Omental fat pad (tissue), 3 donors: ENCODE measurements at regions not wholly inside any gene's neighbourhood (a gene's known extent, or its start where the extent isn't known, plus 50 kb on each side); places are given as distances from the start of the nearest gene placed in this dataset.

Experiments
- ATAC-seq: fragments of 150-250 bp; one replicate; pipeline ENCODE4 v1.9.1; 2016; ENCODE audit warnings: mild to moderate bottlenecking, moderate library complexity; ENCODE audit not compliant: low FRiP score
- DNase-seq: peaks from one replicate; pipeline ENCODE4 v3.0.0-alpha.2; 2019; ENCODE audit warnings: low spot score
- TF ChIP-seq, protein P1 (sequence below), 3 donors: fragments of 450-650 bp; IDR thresholded peaks; one replicate each; pipeline ENCODE4 v1.5.1; 2016 to 2017; ENCODE audit warnings: antibody characterized with exemption in 3 of 3, mild to moderate bottlenecking in 3 of 3, moderate library complexity in 2 of 3

DNA sequence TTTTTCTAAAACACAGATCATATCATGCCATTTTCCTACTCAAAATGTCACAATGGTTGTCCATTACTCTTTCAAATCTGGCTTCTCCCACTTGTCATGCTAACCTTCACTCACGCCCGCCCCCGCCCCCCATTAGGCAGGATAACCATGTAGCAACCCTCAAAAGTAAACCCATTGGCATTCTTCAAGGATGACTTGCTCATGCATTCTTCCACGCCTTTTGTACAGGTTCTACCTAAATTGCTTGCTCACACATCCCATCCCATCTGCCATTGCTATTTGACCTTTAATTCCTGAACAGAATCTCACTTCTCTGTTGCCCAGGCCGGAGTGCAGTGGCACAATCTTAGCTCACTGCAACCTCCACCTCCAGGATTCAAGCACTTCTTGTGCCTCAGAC lies 389.3 kb downstream of the MCTP2 start:
- DNase-seq, result no peak
- no peak for ATAC-seq
- TF ChIP-seq, protein P1, sequence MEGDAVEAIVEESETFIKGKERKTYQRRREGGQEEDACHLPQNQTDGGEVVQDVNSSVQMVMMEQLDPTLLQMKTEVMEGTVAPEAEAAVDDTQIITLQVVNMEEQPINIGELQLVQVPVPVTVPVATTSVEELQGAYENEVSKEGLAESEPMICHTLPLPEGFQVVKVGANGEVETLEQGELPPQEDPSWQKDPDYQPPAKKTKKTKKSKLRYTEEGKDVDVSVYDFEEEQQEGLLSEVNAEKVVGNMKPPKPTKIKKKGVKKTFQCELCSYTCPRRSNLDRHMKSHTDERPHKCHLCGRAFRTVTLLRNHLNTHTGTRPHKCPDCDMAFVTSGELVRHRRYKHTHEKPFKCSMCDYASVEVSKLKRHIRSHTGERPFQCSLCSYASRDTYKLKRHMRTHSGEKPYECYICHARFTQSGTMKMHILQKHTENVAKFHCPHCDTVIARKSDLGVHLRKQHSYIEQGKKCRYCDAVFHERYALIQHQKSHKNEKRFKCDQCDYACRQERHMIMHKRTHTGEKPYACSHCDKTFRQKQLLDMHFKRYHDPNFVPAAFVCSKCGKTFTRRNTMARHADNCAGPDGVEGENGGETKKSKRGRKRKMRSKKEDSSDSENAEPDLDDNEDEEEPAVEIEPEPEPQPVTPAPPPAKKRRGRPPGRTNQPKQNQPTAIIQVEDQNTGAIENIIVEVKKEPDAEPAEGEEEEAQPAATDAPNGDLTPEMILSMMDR (IDR thresholded peaks at IDR 0.05), result no peak

DNA sequence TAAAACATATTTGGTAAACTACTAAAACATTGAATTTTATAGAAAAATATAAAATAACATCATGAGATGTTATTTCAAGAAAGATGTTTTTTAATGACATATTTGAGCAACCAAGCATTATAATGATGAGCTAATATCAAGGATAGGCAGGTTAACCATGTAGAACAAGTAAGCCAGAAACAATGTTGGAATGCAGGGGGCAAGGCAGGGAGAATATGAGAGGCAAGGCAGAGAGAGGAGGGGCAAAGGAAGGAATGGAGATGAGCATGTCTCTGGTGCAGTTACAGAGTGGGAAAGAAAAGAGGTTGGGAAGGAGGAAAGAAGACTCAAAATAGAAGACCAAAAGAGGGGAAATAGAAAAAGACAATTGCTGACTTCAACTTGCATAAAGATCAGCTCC lies 390.4 kb downstream of the MCTP2 start:
- ATAC-seq (no peak), DNase-seq (no peak)
- TF ChIP-seq, protein P1 (IDR thresholded peaks at IDR 0.05), result no peak

DNA sequence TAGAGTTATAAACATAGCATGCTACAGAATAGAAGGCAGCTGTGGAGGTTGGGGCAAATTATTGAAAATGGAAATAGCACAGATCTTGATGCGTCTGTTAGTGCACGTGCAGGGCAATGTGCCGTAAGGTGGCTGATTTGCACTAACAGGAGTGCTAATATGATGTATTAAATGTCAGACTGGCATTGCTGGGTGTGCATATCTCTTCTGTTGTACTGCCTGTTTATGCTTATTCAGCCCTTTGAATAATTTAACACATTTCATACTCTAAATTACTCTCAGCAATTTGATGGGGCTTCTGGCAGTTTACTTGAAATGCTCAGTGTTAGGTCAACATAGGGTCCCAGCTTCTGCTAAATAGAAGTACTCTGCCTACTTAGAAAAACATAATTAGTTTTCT lies 395.6 kb downstream of the MCTP2 start:
- no peak for DNase-seq
- TF ChIP-seq, protein P1 (IDR thresholded peaks at IDR 0.05), result no peak
- no peak for ATAC-seq

DNA sequence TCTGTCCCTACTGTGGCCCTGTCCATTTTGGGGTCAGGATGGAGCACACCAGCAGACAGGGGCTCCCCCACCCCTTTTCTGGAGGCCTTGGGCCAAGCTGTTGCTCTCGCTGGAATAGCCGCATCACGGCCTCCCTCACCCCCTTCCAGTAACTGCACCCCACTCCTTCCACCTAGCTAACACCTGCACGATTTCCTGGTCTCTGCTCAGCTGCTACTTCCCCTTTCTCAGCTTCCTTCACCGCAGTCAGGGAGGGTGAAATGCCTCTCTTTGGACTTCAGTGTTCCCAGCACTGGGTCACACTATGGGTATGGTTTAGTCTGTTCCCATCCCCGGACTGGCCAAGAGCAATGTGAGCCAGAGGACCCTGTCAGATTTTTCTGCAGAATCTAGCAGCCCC lies 400.2 kb downstream of the MCTP2 start:
- no peak for DNase-seq
- no peak for ATAC-seq
- TF ChIP-seq, protein P1 (IDR thresholded peaks at IDR 0.05), result no peak

DNA sequence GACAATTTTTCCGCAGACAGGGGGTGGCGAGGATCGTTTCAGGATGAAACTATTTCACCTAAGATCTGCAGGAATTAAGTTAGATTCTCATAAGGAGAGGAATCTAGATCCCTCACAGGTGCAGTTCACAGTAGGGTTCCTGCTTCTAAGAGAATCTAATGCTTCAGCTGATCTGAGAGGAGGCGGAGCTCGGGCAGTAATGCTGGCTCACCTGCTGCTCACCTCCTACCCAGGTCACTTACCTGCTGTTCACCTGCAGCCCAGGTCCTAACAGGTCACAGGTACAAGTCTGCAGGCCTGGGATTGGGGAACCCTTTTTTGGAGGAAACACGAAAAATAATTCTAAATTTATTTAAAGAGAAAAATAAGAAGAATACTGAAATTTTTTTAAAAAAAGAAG lies 406.8 kb downstream of the MCTP2 start:
- TF ChIP-seq, protein P1 (IDR thresholded peaks at IDR 0.05), result no peak
- ATAC-seq (no peak), DNase-seq (no peak)

DNA sequence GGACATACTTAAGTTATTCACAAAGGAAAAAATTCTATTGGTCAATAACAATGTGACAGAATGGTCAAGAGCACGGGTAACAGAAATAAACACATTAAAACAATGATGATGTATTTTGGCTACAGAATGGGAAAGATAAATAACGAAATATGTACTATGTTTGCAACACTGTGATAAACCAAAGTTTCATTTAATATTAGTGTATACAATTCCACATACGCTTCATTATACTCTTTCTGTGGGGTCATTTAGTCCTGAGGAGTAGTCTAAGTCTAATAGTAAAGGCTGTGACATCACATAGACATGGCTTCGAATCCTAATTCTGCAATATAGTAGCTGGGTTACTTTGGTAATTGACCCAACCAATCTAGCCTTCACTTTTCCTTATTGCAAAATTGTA lies 408.3 kb downstream of the MCTP2 start:
- TF ChIP-seq, protein P1 (IDR thresholded peaks at IDR 0.05), result no peak
- ATAC-seq, result no peak
- DNase-seq, result no peak

DNA sequence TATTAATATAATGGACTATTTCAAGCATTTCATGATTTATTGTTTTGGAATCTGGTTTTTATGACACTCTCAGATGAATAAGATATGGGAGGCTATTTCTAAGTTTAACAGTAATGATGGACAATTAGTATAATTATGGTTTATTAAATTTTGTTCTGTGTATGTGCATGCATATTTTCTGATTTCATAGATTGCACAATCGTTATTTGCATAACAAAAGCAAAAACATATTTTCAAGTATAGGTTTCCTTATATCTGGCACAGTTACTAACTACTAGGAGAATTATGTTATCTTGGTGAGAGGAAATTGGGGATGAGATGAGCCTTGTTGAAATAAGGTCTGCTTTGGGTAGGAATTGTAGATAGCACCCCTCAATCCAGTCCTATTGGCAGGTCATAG lies 413.1 kb downstream of the MCTP2 start:
- DNase-seq (no peak), ATAC-seq (no peak)
- TF ChIP-seq, protein P1 (IDR thresholded peaks at IDR 0.05), result no peak
